GM21360 (cell line): ENCODE measurements at regions not wholly inside any gene's neighbourhood (a gene's known extent, or its start where the extent isn't known, plus 50 kb on each side); places are given as distances from the start of the nearest gene placed in this dataset.

Experiments
- ATAC-seq: cut with Tn5 transposase; IDR thresholded peaks from one replicate; pipeline ENCODE4 v1.9.1; 2021; ENCODE audit warnings: mild to moderate bottlenecking, moderate library complexity; ENCODE audit not compliant: unreplicated experiment

GRCh38 chr4:24071612-24072372 lies 181.9 kb upstream of the PPARGC1A start:
- no peak for ATAC-seq

DNA sequence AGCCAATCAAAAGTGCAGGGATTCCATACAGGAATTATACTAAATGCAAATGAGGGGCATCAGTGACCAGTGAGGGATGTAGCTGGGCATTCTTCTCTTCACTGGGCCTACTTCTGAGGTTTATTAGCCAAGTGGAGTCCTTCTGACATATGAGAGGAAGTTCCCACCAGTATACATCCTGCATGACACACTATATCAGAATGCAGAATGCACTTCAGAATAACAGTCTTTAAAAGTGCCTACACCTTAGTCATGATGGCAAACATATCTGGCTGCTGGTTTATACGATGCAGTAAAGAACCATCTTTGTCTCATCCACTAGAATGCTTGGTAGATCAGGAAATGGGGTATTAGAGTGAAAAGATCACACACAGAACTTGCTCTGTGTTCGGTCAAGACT lies 180.3 kb upstream of the PPARGC1A start:
- ATAC-seq = no peak

GRCh38 chr4:24067367-24068193 lies 177.7 kb upstream of the PPARGC1A start:
- ATAC-seq = no peak

DNA sequence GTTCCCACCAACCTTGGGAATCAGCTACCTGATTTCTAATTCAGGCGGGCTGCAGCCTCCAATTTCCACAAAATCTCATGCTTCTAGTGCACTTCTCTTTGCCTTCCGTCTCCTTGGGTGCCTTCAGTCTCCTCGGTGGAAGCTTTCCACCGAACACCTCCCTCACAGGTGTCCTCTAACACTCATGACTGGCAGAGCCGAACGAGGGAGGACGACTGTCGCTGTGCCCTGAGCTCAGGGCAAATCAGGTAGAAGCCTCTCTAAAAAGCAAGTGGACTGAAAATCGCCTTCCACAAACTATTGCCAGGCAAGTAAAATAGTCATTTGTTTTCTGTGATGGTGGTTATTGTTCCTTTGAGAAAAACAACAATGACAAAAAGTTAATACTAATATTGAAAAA lies 176.1 kb upstream of the PPARGC1A start:
- ATAC-seq = no peak

DNA sequence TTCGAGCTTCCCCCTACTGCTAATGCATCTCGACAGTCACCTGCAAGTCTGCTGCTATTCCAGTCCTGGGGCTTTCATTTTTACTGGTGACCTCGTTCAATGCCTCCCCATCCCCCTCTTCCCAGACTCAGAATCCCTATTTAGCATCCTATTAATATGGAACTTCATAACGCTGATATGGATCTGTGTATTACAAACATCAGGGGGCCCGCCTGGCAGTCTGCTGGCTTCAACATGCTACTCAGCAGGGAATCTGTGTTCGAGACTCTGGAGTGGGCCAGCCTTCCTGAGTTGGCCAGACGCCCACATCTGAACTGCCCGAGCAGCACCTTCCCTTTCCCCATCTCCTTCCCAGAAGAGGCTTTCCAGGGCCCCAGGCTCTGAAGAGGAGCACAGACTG lies 173.9 kb upstream of the PPARGC1A start:
- no peak for ATAC-seq

- no peak for ATAC-seq
Observed at GRCh38 chr4:24060932-24061331, 171.1 kb upstream of the PPARGC1A start.

DNA sequence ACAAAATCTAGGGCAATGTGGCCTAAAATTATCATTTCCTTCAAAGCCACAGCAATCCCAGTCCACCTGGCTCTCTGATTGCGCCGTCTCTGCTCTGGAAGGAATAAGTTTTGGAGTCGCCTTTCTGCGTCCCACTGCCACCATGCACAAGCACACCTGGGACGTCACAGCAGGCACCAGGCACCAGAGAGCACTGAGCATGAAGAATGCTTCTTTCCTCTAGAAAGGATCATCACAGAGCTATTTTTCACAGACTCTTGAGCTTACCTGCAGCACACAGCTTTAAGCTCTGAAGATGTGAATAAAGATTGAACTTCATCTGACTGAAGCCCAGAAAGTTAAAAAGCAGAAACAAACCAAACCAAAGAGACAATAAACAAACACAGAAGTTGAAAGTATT lies 170.0 kb upstream of the PPARGC1A start:
- ATAC-seq = no peak

- no peak for ATAC-seq
Observed at GRCh38 chr4:24057915-24058559, 168.2 kb upstream of the PPARGC1A start.

GRCh38 chr4:24056289-24056688 lies 166.4 kb upstream of the PPARGC1A start:
- no peak for ATAC-seq

GRCh38 chr4:24055623-24056022 lies 165.8 kb upstream of the PPARGC1A start:
- ATAC-seq = no peak

DNA sequence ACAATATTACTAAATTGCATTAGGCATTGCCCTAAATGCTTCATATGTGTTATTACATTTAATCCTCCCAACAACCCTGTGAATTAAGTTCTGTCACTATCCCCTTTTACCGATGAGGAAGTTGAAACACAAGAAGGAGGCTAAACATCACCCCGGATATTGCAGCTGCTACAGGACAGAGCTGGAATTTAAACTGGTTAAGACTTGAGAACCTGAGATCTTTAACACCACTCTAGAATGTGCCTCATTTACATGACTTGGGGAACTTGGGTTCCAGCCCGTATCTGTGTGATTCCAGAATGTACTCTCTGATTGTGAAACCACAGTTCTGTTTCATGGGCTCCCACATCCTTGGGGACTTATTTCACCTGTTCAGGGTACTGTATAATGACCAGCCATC lies 165.1 kb upstream of the PPARGC1A start:
- no peak for ATAC-seq

- no peak for ATAC-seq
Observed at GRCh38 chr4:24053934-24054333, 164.1 kb upstream of the PPARGC1A start.

DNA sequence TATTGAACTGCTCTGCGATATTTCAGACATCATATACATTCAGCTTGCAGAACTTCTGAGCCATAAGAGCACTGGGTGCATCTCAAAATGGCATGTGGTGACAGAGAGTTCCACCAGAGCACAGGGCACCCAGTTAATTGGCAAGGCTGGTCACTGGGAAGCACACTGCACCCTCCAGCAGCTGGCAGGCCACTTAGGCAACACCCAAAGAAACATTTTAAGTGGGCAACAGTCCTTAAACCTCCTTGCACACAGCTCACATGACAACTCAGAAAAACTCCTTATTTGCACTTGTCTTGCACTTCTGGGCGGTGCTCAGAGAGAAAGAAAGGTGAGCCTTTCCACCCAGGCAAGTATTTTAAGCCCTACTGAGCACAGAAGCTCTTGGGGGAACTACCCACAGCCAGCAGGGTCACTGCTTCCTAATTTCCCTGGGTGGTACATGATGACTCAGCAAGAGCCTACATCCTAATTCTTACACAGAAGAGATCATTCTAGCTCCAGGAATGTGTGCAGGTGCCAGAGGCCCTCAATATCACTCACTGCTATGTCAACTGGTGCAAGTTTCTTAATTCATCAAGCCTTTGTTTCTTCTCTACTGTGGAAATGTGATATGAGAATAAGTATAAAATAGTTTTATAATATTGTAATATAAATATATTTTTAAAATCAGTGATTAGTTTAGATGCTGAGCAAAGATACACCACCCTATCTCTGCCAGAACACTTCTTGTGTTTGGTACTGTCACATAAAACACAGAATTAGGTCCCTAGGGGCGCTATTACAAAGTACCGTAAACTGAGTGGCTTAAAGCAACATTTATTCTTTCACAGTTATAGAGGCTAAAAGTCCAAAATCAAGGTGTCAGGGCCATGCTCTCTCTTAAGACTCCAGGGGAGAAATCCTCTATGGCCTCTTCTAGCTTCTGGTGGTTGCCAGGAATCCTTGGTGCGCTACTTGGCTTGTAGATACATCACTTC lies 155.1 kb upstream of the PPARGC1A start:
- no peak for ATAC-seq

DNA sequence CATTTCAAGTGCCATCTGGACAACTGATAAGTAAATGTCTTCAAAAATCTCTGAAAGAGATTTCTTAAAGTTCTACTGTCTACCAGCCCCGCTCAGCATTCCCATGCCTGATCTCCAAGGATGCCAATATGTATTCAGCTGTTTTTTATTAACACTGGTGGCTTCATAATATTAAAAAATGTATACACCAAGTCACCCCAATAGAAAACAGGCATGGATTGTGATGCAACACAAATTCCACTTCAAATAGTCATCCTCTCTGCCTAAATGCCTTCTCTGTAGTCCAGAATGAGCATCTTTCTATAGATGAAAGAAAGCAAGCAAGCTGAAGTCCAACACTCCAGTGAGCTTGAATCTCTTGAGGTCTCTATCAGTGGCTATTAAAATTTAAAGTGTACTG lies 152.2 kb upstream of the PPARGC1A start:
- no peak for ATAC-seq

DNA sequence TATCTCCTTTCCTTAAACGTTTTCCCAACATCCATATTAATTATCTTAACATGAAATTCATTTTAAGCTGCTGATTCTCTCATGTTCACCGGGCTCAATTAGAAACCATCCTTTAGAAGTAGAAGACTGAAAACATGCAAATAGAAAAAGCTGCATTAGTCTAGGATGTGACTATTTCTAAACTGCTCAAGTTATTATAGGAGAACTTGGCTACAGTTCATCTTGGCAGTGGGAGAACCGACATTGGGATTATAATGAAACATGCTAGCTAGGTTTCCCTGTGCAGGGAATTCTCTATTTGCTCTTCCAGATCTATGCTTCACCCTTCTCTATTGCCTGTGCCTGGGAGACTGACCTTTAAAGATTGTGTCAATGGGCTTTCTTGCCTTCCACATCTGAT lies 151.0 kb upstream of the PPARGC1A start:
- ATAC-seq = no peak

DNA sequence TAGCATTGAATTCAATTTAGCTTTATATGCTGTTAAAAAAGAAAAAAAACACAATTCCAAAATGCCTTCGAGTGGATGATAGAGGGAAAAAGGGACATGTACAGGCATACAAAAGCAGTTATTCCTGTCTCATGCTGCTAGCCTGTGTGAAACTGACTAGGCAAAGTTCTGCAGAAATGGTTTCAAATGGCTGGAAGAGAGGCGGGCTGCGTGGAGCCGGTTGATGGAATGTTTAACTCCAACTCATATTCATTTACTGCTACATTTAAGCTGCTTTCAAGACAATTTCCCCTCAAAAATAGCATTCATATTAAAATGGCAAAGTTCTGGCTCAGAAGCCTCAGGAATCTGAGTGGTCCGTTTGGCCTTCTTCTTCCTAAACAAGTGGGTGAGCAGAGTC lies 143.8 kb upstream of the PPARGC1A start:
- no peak for ATAC-seq

- no peak for ATAC-seq
Observed at GRCh38 chr4:24032371-24032989, 142.6 kb upstream of the PPARGC1A start.

- ATAC-seq = no peak
Observed at GRCh38 chr4:24026596-24026995, 136.7 kb upstream of the PPARGC1A start.

DNA sequence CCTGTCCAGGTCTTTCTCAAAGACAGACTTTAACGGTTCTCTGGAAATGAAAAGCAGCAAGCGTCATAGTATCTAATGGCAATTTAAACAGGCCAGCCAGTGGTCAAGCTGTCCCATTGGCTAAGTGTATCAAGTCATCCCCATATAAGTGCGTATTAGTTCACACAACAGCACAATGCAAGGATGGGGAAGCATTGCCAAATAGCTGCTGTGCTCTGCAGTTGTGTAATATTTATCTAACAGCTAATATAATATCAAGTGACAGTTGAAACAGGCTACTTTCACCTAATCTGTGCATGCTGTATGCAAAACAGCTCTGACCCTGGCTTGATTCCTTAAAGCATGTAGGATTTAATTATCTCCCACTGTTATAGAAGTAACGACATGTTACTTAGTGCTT lies 134.8 kb upstream of the PPARGC1A start:
- no peak for ATAC-seq

GRCh38 chr4:24024157-24024556 lies 134.3 kb upstream of the PPARGC1A start:
- ATAC-seq = no peak
